ENCODE measurements at regions not wholly inside any gene's neighbourhood (a gene's known extent, or its start where the extent isn't known, plus 50 kb on each side); places are given as distances from the start of the nearest gene placed in this dataset.

GRCh38 chr6:15882915-15883314 lies 220.1 kb upstream of the DTNBP1 start:
- no peak overlapping the region for H3K4me2 ChIP-seq (ENCODE audit: low read length)
- ATAC-seq: no peak
- no peaks in the 10 kb centered on the region for H3K9me3 ChIP-seq (ENCODE audit: control insufficient read depth in 1 of 2, insufficient read depth in 1 of 2, low read depth in 1 of 2, low read length in 2 of 2)
- no peaks in the 10 kb centered on the region for H3K4me1 ChIP-seq (ENCODE audit: control insufficient read depth in 1 of 2, insufficient read depth in 2 of 2, low read length in 2 of 2)
- CTCF ChIA-PET: no interaction called here
- no peak overlapping the region for H2AFZ ChIP-seq (ENCODE audit: low read depth, low read length, poor library complexity, severe bottlenecking)
- POLR2A ChIA-PET: no interaction called here
- H3K9ac ChIP-seq (ENCODE audit: low read length): no peak overlapping the region
- H3K9me2 ChIP-seq (ENCODE audit: insufficient read depth): no peaks in the 10 kb centered on the region
- H4K20me1 ChIP-seq (ENCODE audit: insufficient read depth): no peaks in the 10 kb centered on the region
- DNase-seq (ENCODE audit: low read depth, low spot score): no peak
- no peaks in the 10 kb centered on the region; the same call in 1 of the 2 replicates for H3K27me3 ChIP-seq (ENCODE audit: insufficient read depth, low read length)
- RAD21 ChIA-PET (ENCODE audit: low non-redundant PET in 1 of 2, low total read pairs in 2 of 2, uncharacterized antibody in 2 of 2, unreplicated experiment in 2 of 2): no interaction called here
- H3K27ac ChIP-seq (ENCODE audit: low read depth, low read length): no peak overlapping the region
- H3K79me2 ChIP-seq (ENCODE audit: insufficient read depth, low read length): no peaks in the 10 kb centered on the region
- H3K4me3 ChIP-seq (replicated peaks in 1 of 2; ENCODE audit: low read depth in 1 of 2, low read length in 2 of 2): no peak overlapping the region
- intact Hi-C loops (cut with micrococcal nuclease): no loop called here
- BruUV-seq (replicated peaks): no TSS peak
- TF ChIP-seq ZNF274 (IDR thresholded peaks at IDR 0.05; ENCODE audit: low read depth, low read length): no peak
- TF ChIP-seq SRF (IDR thresholded peaks at IDR 0.05; ENCODE audit: low read depth): no peak
- no peak for TF ChIP-seq FOSL1 (IDR thresholded peaks at IDR 0.05; ENCODE audit: low read depth)
- TF ChIP-seq CEBPB (IDR thresholded peaks at IDR 0.05; ENCODE audit: low read depth): no peak
- TF ChIP-seq TCF7L2 (IDR thresholded peaks at IDR 0.05; ENCODE audit: borderline replicate concordance, extremely low read depth, insufficient read depth, insufficient read length): no peak
- no peak for TF ChIP-seq ZFX (IDR thresholded peaks at IDR 0.05)
- no peak for TF ChIP-seq CBX3 (IDR thresholded peaks at IDR 0.05; ENCODE audit: low read depth)
- no peak for TF ChIP-seq MAX (IDR thresholded peaks at IDR 0.05)
- no peak for TF ChIP-seq ELF1 (IDR thresholded peaks at IDR 0.05; ENCODE audit: borderline replicate concordance, low read depth)
- TF ChIP-seq ZBTB33 (IDR thresholded peaks at IDR 0.05; ENCODE audit: extremely low read depth, insufficient replicate concordance, low read length): no peak
- TF ChIP-seq ATF3 (IDR thresholded peaks at IDR 0.05): no peak
- no peak for TF ChIP-seq JUND (IDR thresholded peaks at IDR 0.05)
- TF ChIP-seq POLR2A (IDR thresholded peaks at IDR 0.05; ENCODE audit: borderline replicate concordance, extremely low read depth, insufficient read depth, insufficient read length): no peak
- TF ChIP-seq RAD21 (IDR thresholded peaks at IDR 0.05; ENCODE audit: low read depth): no peak
- TF ChIP-seq EZH2 (IDR thresholded peaks at IDR 0.05): no peak
- TF ChIP-seq CTCF (IDR thresholded peaks at IDR 0.05 in 2 of 3, conservative IDR thresholded peaks at IDR 0.05 in 1 of 3; ENCODE audit: borderline replicate concordance in 1 of 3, insufficient read depth in 1 of 3, low read depth in 2 of 3, low read length in 2 of 3): no peak
- no peak for TF ChIP-seq YY1 (IDR thresholded peaks at IDR 0.05; ENCODE audit: extremely low read depth, insufficient replicate concordance, low read depth, low read length)
- no peak for TF ChIP-seq REST (IDR thresholded peaks at IDR 0.05; ENCODE audit: low read depth)
- no peak for TF ChIP-seq POLR2AphosphoS5 (IDR thresholded peaks at IDR 0.05; ENCODE audit: low read depth, low read length)
- no peaks in the 10 kb centered on the region for H3K36me3 ChIP-seq (ENCODE audit: control insufficient read depth in 1 of 2, insufficient read depth in 2 of 2, low read length in 2 of 2)
